HG02678 (cell line): ENCODE measurements at regions not wholly inside any gene's neighbourhood (a gene's known extent, or its start where the extent isn't known, plus 50 kb on each side); places are given as distances from the start of the nearest gene placed in this dataset.

Experiments
- ATAC-seq: cut with Tn5 transposase; IDR thresholded peaks from one replicate; pipeline ENCODE4 v1.9.1; 2021; ENCODE audit warnings: mild to moderate bottlenecking, moderate library complexity; ENCODE audit not compliant: unreplicated experiment

- ATAC-seq, result no peak
Measured at GRCh38 chr12:124184456-124184855, 110.4 kb upstream of the RFLNA start.

DNA sequence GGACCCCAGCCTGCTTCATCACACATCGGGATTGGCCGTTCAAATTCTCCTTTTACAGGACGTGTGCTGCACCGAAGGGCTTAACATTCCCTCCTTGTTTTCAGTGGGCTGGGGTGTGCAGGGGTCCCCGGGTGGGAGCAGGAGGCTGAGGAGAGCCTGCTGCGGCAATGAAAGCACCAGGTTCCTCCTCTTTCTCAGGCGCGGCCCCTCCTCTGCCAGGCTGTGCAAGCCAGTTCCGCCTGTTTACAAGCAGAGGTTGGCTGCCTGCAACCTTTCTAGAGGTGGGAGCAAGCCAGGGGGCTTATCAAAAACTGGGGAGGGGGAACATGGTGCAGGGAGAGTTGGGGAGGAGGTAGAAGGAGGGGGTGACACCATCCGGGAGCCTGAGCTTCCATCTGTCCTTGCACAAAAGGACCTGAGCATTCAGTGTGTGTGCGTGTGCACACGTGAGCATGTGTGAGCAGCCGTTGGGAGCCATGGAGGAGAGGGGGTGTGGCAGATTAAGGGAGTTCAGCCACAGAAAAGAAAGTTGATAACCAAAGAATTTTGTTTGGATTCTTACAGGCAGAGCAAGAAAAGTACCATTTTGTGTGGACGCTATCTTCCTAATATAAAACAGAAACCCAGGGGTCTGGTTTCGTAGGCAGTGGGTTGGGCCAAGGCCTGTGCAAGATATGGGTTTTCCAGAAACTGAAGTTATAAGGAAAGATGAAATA lies 108.8 kb upstream of the RFLNA start:
- no peak for ATAC-seq

- no peak for ATAC-seq
Measured at GRCh38 chr12:124188084-124188483, 106.8 kb upstream of the RFLNA start.

DNA sequence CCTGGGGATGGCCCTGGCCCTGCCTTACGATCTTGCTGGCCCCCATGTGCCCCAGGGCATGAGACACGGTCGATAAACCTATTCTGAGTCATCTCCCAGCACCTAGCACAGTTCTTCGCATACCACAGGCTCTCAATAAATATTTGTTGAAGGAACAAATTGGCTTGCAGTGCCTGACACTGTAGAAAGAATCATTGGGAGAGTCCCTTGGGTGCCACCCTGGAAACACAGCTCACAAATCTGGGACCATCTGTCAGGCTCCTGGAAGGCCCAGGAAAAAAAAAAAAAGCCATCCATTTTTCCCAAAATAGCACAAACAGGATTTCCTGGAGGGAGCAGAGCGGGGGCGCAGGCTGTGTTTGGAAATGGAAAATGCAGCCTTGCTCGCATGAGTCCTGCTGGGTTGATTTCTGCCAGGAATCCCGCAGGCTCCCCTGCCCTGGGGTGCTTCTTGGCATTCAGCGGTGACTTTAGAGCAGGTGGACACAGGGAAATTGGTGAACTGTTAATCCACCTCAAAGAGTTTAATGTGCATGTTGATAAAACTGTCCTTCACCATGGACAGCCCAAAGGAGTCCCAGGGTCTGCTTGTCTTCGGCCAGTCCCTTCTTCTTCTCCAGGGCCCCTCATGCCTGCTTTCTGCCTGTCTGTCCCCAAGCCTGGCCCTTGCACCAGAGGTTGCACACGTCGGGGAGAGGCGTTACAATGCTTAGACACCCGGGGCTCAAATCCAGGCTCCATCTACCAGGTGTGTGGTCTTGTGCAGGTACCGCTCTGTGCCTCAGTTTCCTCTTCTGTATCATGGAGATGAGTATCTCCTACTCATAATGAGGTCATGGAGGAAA lies 106.1 kb upstream of the RFLNA start:
- no peak for ATAC-seq

DNA sequence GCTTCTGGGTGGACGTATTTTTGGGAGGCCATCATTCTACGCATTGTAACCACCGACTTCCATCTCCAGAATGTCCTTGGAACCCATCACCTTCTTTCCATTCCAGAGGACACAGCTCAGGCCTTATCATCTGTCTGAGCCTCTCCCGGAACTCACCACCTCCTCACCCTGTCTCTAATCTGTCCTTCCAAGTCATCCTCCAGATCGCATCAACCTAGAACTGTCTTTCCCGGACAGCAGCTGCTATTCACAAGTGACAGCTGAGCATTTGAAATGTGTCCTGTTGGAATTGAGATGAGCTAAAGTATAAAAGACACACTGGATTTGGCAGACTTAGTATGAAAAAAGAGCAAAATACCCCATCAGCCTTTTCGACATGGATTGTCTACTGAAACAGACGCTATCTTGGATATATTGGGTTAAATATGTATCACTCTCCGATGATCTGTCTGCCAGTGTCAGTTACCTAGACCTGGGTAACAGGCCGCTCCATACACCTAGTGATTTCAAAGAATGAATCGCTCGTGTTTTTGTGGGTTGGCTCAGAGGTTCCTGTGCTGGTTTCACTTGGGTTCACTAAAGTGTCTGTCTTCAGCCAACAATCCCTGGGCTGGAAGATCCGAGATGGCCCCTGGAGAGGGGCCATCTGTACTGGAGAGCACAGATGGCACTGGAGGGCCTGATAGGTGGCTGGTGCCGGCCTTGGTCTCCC lies 104.4 kb upstream of the RFLNA start:
- no peak for ATAC-seq

- no peak for ATAC-seq
Measured at GRCh38 chr12:124191024-124191359, 103.9 kb upstream of the RFLNA start.

DNA sequence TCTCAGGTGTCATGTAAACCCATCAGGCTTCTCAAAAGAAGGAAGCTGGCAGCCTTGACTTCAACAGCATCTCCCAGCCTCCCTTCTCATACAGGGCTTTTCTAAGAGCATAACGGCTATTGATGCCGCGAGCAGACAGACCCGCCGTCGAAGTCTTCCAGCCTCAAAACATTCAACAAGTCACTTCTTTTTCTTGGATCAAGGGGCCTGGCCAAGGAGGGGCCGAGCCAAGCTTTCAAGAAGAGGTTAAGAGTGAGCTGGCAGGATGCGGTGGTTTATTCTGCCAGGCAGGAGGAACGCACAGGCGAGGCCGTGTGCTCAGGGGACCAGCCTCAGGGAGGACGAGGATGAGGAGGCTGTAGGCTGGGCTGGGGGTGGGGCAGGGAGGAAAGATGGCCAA lies 102.9 kb upstream of the RFLNA start:
- no peak for ATAC-seq

DNA sequence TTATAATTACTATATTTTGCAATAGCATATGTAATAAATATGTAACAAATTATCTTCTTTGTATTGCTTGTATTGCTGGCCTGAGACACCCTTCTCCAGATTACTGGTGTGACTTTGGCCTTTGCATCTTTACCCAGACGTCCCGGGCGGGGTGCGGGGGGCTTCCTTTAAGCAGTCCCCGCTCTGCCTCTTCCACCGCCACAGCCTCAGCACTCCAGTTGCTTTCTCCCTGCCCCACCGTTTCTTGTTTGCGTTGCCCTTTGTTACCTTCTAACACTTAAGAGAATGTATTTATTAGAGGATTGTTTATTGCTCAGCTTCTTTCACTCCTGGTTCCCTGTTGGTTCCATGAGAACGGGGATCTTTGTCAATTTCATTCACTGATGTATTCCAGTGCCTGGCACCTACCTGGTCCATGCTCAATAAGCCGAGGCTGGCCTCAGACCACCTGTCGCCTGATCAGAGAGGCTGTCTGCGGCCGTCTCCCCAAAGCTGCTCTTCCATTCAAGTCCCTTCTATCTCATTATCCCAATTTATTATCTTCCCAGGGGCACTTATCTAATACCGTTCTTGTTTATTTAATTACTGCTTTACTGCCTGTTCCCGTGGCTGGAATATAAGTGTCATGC lies 100.5 kb upstream of the RFLNA start:
- no peak for ATAC-seq

DNA sequence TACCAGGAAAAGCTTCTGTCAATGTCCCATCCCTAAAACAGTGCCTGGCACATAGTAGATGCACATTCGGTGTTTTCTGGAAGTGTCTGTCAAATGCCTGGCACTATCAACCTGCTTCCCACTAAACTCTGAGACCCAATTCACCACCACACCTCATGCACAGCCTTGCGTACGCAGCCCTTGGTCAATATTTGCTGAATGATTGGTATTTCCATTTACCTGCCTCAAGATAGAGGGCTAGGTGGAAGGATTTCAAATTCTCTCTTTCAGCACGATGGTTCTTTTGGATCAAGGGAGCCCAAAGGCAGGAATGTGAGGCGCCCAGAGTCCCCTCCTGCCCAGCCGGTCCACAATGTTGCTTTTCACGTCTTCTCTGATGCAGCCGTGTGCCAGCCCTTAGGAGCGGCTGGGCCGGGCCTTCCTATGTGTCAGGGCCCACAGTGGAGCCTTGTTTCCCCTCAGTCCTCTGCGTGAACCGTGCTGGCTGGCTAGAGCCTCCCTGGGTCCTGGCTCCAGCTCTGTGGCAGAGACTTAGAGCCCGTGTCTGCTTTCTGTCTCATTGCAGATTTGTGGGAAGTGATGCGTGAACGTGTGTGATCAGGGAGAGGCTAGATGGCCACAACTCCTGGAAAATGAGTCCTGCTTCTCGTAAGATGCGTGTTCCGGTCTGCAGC lies 99.9 kb upstream of the RFLNA start:
- ATAC-seq, result no peak

DNA sequence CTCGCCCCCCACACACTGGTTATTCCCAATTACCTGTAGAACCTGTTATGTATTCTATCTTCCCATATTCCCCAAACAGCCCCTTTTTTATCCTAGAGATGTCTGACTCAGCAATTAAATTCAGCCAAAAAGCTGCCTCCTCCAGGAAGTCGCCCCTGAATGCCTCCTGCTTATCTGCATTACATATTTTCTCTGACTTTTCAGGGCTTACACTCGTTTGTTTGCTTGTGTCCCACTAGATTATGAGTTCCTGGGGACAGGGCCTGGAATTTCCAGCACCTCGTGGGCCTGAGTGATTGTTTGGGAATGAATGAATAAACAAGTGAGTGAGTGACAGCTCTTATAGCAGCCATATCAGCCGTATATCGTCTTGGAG lies 99.3 kb upstream of the RFLNA start:
- no peak for ATAC-seq

DNA sequence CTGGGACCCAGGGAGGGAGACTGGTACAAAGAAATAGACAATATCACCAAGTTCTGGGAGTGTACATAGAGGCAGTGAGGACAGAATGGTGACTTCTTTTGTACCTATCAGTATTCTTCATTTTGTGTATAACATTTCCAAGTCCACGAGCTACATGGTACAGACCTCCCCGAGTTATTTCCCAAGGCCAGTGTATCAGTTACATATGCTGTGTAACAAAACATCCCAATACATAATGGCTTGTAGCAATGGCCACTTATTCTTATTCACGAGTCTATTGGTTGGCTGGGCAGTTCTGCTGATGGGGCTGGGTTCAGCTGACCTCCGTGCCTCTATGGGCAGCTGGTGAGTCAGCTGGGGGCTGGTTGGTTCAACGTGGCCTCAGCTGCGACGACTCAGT lies 98.7 kb upstream of the RFLNA start:
- ATAC-seq, result no peak

GRCh38 chr12:124201248-124201647 lies 93.6 kb upstream of the RFLNA start:
- ATAC-seq, result no peak

GRCh38 chr12:124203176-124203575 lies 91.7 kb upstream of the RFLNA start:
- ATAC-seq, result no peak

DNA sequence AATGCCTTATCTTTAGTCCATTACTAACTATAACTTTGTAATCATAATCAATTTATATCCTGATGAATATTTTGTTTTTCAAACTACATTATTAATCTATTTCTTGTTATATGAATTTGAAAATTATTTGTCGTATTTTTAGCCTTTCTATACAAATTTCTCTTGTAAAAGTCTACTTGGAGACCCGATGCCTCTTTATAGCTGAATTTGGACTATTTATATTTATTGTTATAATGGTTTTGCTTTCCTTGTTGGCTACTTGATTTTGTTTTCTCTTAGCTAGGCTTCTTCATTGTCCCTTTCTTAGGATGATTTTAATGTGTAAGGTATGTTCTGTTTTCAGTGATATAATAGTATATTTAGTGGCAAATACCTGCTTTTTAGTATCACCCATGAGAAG lies 89.5 kb upstream of the RFLNA start:
- ATAC-seq, result no peak

DNA sequence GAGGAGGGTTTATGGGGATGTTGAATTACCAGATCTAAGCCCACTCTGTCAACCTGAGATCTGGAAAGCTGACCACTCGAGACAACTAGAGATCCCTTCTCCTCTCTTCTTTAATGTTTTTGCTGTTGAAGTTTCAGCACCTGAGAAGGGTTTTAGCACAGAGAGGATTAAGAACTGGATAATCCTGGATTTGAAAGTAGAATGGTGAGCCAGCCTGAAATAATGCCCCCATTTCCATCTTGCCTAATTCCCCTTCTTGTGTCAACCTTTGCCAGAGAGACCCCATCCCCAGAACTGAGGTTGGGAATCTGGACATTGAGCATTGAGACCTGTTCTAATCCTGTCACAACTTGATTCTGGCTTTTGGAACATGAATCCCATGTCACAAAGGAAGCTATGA lies 87.8 kb upstream of the RFLNA start:
- ATAC-seq, result no peak

GRCh38 chr12:124207617-124208016 lies 87.3 kb upstream of the RFLNA start:
- ATAC-seq, result no peak

DNA sequence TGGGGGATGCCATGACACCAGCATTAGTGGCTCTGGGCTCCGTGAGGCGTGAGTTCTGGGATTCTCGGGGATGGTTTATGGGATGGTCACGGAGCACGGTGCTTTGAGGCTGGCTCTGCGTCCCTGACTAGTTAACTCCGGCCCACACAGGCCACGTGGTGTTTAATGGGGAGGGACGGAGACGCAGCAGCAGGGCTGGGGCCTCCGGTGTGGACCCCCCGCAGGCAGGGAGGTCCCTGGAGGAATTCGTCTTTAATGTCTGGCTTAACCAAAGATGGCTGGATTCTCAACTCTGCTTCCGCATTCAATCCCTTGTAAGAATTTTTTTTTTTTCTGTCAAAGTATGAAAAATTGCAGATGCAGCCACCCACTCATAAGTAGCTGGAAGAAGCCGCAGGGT lies 86.4 kb upstream of the RFLNA start:
- ATAC-seq, result no peak

GRCh38 chr12:124210991-124211577 lies 83.8 kb upstream of the RFLNA start:
- no peak for ATAC-seq

DNA sequence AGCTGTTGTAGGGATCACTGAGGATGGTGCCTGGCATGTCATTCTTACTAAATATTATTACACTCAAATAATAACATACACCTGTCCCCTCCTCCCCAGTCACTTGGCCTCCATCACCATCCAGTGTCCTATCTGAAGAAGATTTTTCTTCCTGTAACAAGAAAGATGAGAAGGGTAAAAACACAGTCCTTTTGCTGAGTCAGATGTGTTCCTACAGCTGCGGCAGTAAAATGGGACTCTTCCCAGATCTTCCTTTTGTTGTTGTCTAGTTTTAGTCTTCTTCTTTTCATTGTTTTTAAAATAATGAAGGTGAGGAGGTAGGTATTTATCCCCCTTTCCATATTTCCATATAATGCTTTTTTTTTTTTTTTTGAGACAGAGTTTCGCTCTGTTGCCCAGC lies 83.1 kb upstream of the RFLNA start:
- no peak for ATAC-seq

DNA sequence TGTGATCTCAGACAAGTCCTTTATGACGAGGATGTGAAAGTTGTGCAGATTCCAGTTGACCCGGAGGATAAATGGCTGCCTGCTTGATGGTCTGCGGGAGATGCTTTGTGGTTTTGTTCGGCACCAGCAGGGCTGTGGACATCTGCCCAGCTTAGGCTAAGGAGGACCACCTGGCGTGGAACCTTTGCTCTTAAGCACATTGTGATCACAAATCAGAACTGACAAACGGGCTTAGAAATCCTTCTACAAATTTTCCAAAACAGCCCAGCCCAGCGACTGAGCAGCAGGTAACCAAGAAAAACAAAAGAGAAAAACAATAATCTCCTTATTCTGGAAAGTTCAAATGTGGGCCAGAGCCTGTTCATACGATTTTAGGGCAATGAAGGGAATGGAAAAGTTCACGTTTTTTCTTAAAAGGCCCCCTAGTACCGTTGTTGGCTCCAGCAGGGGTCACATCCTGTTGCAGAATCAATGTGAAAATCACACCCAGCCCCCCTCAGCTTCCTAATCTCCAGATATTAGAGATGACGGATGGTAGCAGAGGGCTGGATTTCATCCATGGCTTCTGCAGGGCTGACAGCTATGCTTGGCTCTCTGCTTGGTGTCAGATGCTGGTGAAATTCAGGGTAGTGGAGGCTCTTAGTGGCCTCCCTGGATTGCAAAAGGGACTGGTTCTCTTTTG lies 81.1 kb upstream of the RFLNA start:
- no peak for ATAC-seq
